HCT116 (cell line): ENCODE measurements at regions not wholly inside any gene's neighbourhood (a gene's known extent, or its start where the extent isn't known, plus 50 kb on each side); places are given as distances from the start of the nearest gene placed in this dataset.

Experiments used
- ATAC-seq: fragments of 200-7000 bp; cut with Tn5 transposase; 2 replicates; pipeline ENCODE4 v1.9.1; 2020; ENCODE audit warnings: mild to moderate bottlenecking, moderate library complexity
- BruUV-seq: library from RNA; stranded (reverse); fragments of 400-500 nt; replicated peaks from 2 replicates; lab custom pipeline; 2021; lab: Mats Ljungman, UMichigan
- CTCF ChIA-PET: fragments of 300-600 bp; sonication (Branson Sonifier 250); formaldehyde crosslinking; loops from one replicate; lab custom pipeline; 2021; ENCODE audit warnings: antibody characterized with exemption; lab: Charles Lee
- POLR2A ChIA-PET: fragments of 300-600, 350-600 bp; sonication (Branson Sonifier 250); formaldehyde crosslinking; loops from one replicate; lab custom pipeline; 2021; ENCODE audit warnings: antibody characterized with exemption; lab: Charles Lee
- RAD21 ChIA-PET, 2 experiments: fragments of 300-600 bp; sonication (Branson Sonifier 250); formaldehyde crosslinking; loops; one replicate each; lab custom pipeline; 2023; ENCODE audit warnings: low total read pairs in 2 of 2; ENCODE audit not compliant: uncharacterized antibody in 2 of 2, unreplicated experiment in 2 of 2, low non-redundant PET in 1 of 2; lab: Charles Lee
- DNase-seq: peaks from one replicate; pipeline ENCODE4 v3.0.0-alpha.2; 2010; ENCODE audit warnings: low read depth, low spot score
- H2AFZ ChIP-seq: fragments of 200-600 bp; shearing (Covaris generic), sonication (generic); 2 replicates; pipeline ENCODE4 v1.6.1; 2017; ENCODE audit warnings: low read depth, mixed run types, mixed read lengths, antibody characterized with exemption, low read length; ENCODE audit not compliant: poor library complexity, severe bottlenecking
- H3K27ac ChIP-seq: 2 replicates; pipeline ENCODE4 v1.5.1; 2012; ENCODE audit warnings: low read depth, low read length
- H3K27me3 ChIP-seq: fragments of 200-600 bp; sonication (generic); 2 replicates; pipeline ENCODE4 v1.6.1; 2016; ENCODE audit warnings: mixed run types, low read length, mixed read lengths; ENCODE audit not compliant: insufficient read depth
- H3K36me3 ChIP-seq, 2 experiments: fragments of 200-500 bp in 1 of 2; fragments of 200-600 bp in 1 of 2; sonication (Bioruptor generic) in 1 of 2; sonication (generic) in 1 of 2; 2 replicates each; pipeline versions ENCODE4 v1.5.1 to v1.6.1; 2014 to 2016; ENCODE audit warnings: low read length in 2 of 2, inconsistent platforms in 1 of 2, mixed read lengths in 1 of 2, mixed run types in 1 of 2; ENCODE audit not compliant: insufficient read depth in 2 of 2, control insufficient read depth in 1 of 2
- H3K4me1 ChIP-seq, 2 experiments: fragments of 200-600 bp in 1 of 2; sonication (generic) in 1 of 2; 2 replicates each; pipeline versions ENCODE4 v1.5.1 to v1.6.1; 2012 to 2017; ENCODE audit warnings: low read length in 2 of 2, inconsistent platforms in 1 of 2, mild to moderate bottlenecking in 1 of 2, mixed read lengths in 1 of 2, mixed run types in 1 of 2, moderate library complexity in 1 of 2; ENCODE audit not compliant: insufficient read depth in 2 of 2, control insufficient read depth in 1 of 2
- H3K4me2 ChIP-seq: fragments of 200-600 bp; sonication (generic); 2 replicates; pipeline ENCODE4 v1.6.1; 2017; ENCODE audit warnings: mixed run types, low read length, mixed read lengths
- H3K4me3 ChIP-seq, 2 experiments: fragments of 200-600 bp in 1 of 2; sonication (generic) in 1 of 2; replicated peaks in 1 of 2; 2 replicates each; pipeline ENCODE4 v1.5.1; 2011 to 2016; ENCODE audit warnings: low read length in 2 of 2, control low read depth in 1 of 2, low read depth in 1 of 2, mild to moderate bottlenecking in 1 of 2, mixed read lengths in 1 of 2, mixed run types in 1 of 2
- H3K79me2 ChIP-seq: fragments of 200-600 bp; sonication (generic); 2 replicates; pipeline ENCODE4 v1.6.1; 2017; ENCODE audit warnings: mild to moderate bottlenecking, mixed run types, low read length, moderate library complexity, mixed read lengths; ENCODE audit not compliant: insufficient read depth
- H3K9ac ChIP-seq: fragments of 200-600 bp; sonication (generic); 2 replicates; pipeline ENCODE4 v1.6.1; 2016; ENCODE audit warnings: low read length, mixed read lengths
- H3K9me2 ChIP-seq: fragments of 200-600 bp; sonication (generic), shearing (Covaris generic); 2 replicates; pipeline ENCODE4 v1.6.1; 2017; ENCODE audit warnings: mixed run types, mild to moderate bottlenecking, moderate library complexity; ENCODE audit not compliant: insufficient read depth
- H3K9me3 ChIP-seq, 2 experiments: fragments of 200-500 bp in 1 of 2; fragments of 200-600 bp in 1 of 2; sonication (Bioruptor generic) in 1 of 2; sonication (generic) in 1 of 2; 2 replicates each; pipeline ENCODE4 v1.6.1; 2014 to 2017; ENCODE audit warnings: low read length in 2 of 2, mixed read lengths in 2 of 2, inconsistent platforms in 1 of 2, low read depth in 1 of 2, mild to moderate bottlenecking in 1 of 2, mixed run types in 1 of 2, moderate library complexity in 1 of 2; ENCODE audit not compliant: control insufficient read depth in 1 of 2, insufficient read depth in 1 of 2
- H4K20me1 ChIP-seq: fragments of 200-600 bp; sonication (generic), shearing (Covaris generic); 2 replicates; pipeline ENCODE4 v1.6.1; 2017; ENCODE audit warnings: mixed run types, mild to moderate bottlenecking, moderate library complexity; ENCODE audit not compliant: insufficient read depth
- CBX3 ChIP-seq: IDR thresholded peaks from 2 replicates; pipeline ENCODE4 v1.6.1; 2012; ENCODE audit warnings: low read depth
- EGR1 ChIP-seq: IDR thresholded peaks from 2 replicates; pipeline ENCODE4 v1.6.1; 2012; ENCODE audit warnings: low read depth
- RAD21 ChIP-seq: IDR thresholded peaks from 2 replicates; pipeline ENCODE4 v1.6.1; 2012; ENCODE audit warnings: low read depth, mild to moderate bottlenecking
- SIN3A ChIP-seq: IDR thresholded peaks from 2 replicates; pipeline ENCODE4 v1.6.1; 2012; ENCODE audit warnings: low read depth
- TCF7L2 ChIP-seq: IDR thresholded peaks from 2 replicates; pipeline ENCODE4 v1.7.0; 2011; ENCODE audit warnings: borderline replicate concordance, inconsistent platforms; ENCODE audit not compliant: insufficient read depth, insufficient read length; ENCODE audit errors: extremely low read depth
- intact Hi-C: fragments of 100-400 bp; cut with micrococcal nuclease; formaldehyde crosslinking; loops from 2 replicates; pipeline ENCODE4 v1.10.0; 2022
- TF ChIP-seq, protein P1 (sequence below): IDR thresholded peaks from 2 replicates; pipeline ENCODE4 v1.6.1; 2012; ENCODE audit warnings: low read depth
- TF ChIP-seq, protein P2 (sequence below), 3 experiments: fragments of 200-600 bp in 1 of 3; sonication (generic) in 1 of 3; IDR thresholded peaks in 2 of 3; conservative IDR thresholded peaks in 1 of 3; 2 replicates each; pipeline ENCODE4 v1.5.1; 2012 to 2017; ENCODE audit warnings: low read depth in 2 of 3, low read length in 2 of 3, antibody characterized with exemption in 1 of 3, borderline replicate concordance in 1 of 3, control low read depth in 1 of 3, mild to moderate bottlenecking in 1 of 3, mixed read lengths in 1 of 3, mixed run types in 1 of 3, moderate library complexity in 1 of 3; ENCODE audit not compliant: insufficient read depth in 1 of 3

DNA sequence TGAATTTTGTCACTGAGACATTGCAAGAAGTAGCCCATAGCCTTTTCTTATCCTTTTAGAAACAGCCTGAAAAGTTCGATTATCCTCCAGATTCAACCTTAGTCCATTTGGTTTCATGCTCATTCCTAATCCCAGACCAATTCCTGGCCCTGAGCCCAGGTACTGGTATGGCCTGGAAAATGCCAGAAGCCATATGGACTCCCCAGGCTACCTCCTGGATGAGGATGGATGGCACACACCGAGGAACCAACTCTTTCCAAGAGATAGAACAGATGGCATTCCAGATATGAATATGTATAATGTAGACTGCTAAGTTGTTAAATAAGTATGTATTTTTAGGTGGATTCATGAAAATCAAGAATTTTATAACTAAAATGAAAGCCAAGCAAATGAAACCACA, 51.6 kb upstream of the SNAP25 start:
- Histone ChIP-seq H3K9me2 (no peaks in the 10 kb centered on the region), H3K4me3 (no peak overlapping the region), H3K27me3 (no peaks in the 10 kb centered on the region), H2AFZ (no peak overlapping the region), H3K4me1 (no peaks in the 10 kb centered on the region; a peak in 1 of 4 replicates), H3K36me3 (no peaks in the 10 kb centered on the region), H4K20me1 (no peaks in the 10 kb centered on the region), H3K9ac (no peak overlapping the region), H3K9me3 (no peaks in the 10 kb centered on the region), H3K79me2 (no peaks in the 10 kb centered on the region), H3K27ac (no peak overlapping the region), H3K4me2 (no peak overlapping the region)
- RAD21 ChIA-PET = no interaction called here
- CTCF ChIA-PET = no interaction called here
- DNase-seq = no peak
- no peak for ATAC-seq
- intact Hi-C loops = no loop called here
- POLR2A ChIA-PET = no interaction called here
- BruUV-seq = no TSS peak
- no peak for TF ChIP-seq CBX3
- TF ChIP-seq TCF7L2 = no peak

DNA sequence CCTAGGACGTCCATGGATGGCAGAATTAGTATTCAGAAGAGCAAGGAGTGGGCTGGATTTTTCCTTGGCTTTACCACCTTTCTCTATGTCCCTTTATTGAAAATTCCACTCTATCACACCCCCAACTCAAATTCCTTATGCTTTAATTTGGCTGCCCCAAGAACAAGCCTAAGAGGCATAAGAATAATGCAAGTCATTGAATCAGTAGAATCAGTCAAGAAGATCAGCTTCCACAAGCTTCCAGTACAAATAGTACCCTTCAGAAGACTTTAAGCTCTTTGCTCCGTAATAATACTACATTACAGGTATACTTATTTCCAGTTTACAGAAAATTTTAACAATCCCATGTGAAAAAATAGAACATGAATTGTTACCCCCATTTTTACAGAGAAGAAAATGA, 51.0 kb upstream of the SNAP25 start:
- ChIA-PET RAD21 (no interaction called here), POLR2A (no interaction called here), CTCF (no interaction called here)
- H3K79me2 ChIP-seq = no peaks in the 10 kb centered on the region
- intact Hi-C loops = no loop called here
- H3K9me2 ChIP-seq = no peaks in the 10 kb centered on the region
- H3K27me3 ChIP-seq = no peaks in the 10 kb centered on the region
- H3K27ac ChIP-seq = no peak overlapping the region
- ATAC-seq (no peak), DNase-seq (no peak)
- TF ChIP-seq EGR1 (no peak), RAD21 (no peak), CBX3 (no peak), SIN3A (no peak)
- TF ChIP-seq, protein P1, sequence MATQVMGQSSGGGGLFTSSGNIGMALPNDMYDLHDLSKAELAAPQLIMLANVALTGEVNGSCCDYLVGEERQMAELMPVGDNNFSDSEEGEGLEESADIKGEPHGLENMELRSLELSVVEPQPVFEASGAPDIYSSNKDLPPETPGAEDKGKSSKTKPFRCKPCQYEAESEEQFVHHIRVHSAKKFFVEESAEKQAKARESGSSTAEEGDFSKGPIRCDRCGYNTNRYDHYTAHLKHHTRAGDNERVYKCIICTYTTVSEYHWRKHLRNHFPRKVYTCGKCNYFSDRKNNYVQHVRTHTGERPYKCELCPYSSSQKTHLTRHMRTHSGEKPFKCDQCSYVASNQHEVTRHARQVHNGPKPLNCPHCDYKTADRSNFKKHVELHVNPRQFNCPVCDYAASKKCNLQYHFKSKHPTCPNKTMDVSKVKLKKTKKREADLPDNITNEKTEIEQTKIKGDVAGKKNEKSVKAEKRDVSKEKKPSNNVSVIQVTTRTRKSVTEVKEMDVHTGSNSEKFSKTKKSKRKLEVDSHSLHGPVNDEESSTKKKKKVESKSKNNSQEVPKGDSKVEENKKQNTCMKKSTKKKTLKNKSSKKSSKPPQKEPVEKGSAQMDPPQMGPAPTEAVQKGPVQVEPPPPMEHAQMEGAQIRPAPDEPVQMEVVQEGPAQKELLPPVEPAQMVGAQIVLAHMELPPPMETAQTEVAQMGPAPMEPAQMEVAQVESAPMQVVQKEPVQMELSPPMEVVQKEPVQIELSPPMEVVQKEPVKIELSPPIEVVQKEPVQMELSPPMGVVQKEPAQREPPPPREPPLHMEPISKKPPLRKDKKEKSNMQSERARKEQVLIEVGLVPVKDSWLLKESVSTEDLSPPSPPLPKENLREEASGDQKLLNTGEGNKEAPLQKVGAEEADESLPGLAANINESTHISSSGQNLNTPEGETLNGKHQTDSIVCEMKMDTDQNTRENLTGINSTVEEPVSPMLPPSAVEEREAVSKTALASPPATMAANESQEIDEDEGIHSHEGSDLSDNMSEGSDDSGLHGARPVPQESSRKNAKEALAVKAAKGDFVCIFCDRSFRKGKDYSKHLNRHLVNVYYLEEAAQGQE = no peak
- TF ChIP-seq, protein P2, sequence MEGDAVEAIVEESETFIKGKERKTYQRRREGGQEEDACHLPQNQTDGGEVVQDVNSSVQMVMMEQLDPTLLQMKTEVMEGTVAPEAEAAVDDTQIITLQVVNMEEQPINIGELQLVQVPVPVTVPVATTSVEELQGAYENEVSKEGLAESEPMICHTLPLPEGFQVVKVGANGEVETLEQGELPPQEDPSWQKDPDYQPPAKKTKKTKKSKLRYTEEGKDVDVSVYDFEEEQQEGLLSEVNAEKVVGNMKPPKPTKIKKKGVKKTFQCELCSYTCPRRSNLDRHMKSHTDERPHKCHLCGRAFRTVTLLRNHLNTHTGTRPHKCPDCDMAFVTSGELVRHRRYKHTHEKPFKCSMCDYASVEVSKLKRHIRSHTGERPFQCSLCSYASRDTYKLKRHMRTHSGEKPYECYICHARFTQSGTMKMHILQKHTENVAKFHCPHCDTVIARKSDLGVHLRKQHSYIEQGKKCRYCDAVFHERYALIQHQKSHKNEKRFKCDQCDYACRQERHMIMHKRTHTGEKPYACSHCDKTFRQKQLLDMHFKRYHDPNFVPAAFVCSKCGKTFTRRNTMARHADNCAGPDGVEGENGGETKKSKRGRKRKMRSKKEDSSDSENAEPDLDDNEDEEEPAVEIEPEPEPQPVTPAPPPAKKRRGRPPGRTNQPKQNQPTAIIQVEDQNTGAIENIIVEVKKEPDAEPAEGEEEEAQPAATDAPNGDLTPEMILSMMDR (IDR thresholded peaks at IDR 0.05 in 2 of 3, conservative IDR thresholded peaks at IDR 0.05 in 1 of 3; ENCODE audit: borderline replicate concordance in 1 of 3, insufficient read depth in 1 of 3, low read depth in 2 of 3, low read length in 2 of 3) = no peak
- H3K36me3 ChIP-seq = no peaks in the 10 kb centered on the region
- no peak overlapping the region for H3K4me3 ChIP-seq
- H3K9me3 ChIP-seq = no peaks in the 10 kb centered on the region
- no peak overlapping the region for H3K4me2 ChIP-seq
- H4K20me1 ChIP-seq = no peaks in the 10 kb centered on the region
- H3K9ac ChIP-seq = no peak overlapping the region
- no peak overlapping the region for H2AFZ ChIP-seq
- H3K4me1 ChIP-seq = peaks cover 0 to 4% of the 10 kb centered on the region in 2 experiments; a peak in 1 of 4 replicates
- no TSS peak for BruUV-seq
